ENCODE measurements at regions not wholly inside any gene's neighbourhood (a gene's known extent, or its start where the extent isn't known, plus 50 kb on each side); places are given as distances from the start of the nearest gene placed in this dataset.
"Not testable (repeated sequence)": the region's sequence is repeated elsewhere in the genome, so short reads cannot be mapped to it uniquely, and the experiment has no call there.

DNA sequence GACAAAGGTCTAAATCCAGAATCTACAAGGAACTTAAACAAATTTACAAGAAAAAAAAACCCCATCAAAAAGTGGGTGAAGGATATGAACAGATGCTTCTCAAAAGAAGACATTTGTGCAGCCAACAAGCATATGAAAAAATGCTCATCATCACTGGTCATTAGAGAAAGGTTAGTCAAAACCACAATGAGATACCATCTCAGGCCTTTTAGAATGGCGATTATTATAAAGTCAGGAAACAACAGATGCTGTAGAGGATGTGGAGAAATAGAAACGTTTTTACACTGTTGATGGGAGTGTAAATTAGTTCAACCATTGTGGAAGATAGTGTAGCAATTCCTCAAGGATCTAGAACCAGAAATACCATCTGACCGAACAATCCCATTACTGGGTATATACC, 518.9 kb upstream of the CCDC54 start:
- H3K36me3 ChIP-seq (ENCODE audit: control insufficient read depth, insufficient read depth, low read length, severe bottlenecking); H3K9ac ChIP-seq (ENCODE audit: low read length); H3K27me3 ChIP-seq (replicated peaks; ENCODE audit: control insufficient read depth, insufficient read depth, low read length); H3K4me3 ChIP-seq (ENCODE audit: low read length); DNase-seq (ENCODE audit: low read depth); H3K9me3 ChIP-seq (ENCODE audit: control insufficient read depth, low read length): not testable (repeated sequence)
- peaks cover 12% of the 10 kb centered on the region for H3K4me1 ChIP-seq (ENCODE audit: control insufficient read depth, insufficient read depth, low read length)

DNA sequence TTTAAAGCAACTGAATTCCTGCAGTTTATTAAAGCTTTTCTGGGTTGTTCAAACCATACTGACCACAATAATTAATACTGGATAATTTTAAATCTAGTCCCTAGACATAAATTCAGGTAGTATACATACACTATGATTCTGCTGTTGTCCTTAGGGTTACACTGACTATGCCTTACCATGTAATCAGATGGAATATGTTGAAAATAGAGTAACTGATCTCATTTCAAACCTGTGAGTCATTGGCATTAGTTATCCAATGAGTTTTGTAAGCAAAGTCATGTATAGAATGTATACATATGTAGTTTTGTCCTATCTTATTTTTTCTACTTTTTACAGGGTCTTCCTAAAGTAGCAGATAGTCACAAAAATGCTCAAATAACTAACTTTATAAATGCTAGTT, 517.1 kb upstream of the CCDC54 start:
- Histone ChIP-seq H3K9ac (ENCODE audit: low read length) (no peak overlapping the region), H3K36me3 (ENCODE audit: control insufficient read depth, insufficient read depth, low read length, severe bottlenecking) (no peaks in the 10 kb centered on the region), H3K9me3 (ENCODE audit: control insufficient read depth, low read length) (no peaks in the 10 kb centered on the region), H3K4me3 (ENCODE audit: low read length) (no peak overlapping the region), H3K4me1 (ENCODE audit: control insufficient read depth, insufficient read depth, low read length) (peaks cover 12% of the 10 kb centered on the region), H3K27me3 (replicated peaks; ENCODE audit: control insufficient read depth, insufficient read depth, low read length) (no peaks in the 10 kb centered on the region)
- peak; percentile 26 for DNase-seq (ENCODE audit: low read depth)

DNA sequence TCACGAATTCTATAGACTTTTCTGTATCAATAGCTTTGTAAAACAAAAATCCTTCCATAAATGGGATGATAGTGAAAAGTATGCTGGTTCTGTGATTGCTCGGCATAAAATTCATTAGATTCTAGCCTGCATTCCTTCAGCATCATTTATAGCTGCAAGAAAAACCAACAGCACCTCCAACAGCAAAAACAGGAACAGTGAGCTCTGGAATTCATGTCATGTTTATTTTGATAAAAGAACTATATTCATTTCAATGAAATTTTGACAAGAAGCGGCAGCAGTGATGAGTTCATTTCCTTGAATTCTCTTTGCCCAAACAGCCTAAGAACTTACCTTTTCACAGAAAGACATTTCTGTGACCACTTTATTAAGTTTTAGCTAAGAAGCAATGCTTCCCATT, 515.2 kb upstream of the CCDC54 start:
- Histone ChIP-seq H3K9me3 (ENCODE audit: control insufficient read depth, low read length) (no peaks in the 10 kb centered on the region), H3K27me3 (replicated peaks; ENCODE audit: control insufficient read depth, insufficient read depth, low read length) (no peaks in the 10 kb centered on the region), H3K36me3 (ENCODE audit: control insufficient read depth, insufficient read depth, low read length, severe bottlenecking) (no peaks in the 10 kb centered on the region), H3K4me3 (ENCODE audit: low read length) (peak overlapping the region; percentile 41), H3K4me1 (ENCODE audit: control insufficient read depth, insufficient read depth, low read length) (peaks cover 12% of the 10 kb centered on the region), H3K9ac (ENCODE audit: low read length) (peak overlapping the region; percentile 72)
- DNase-seq (ENCODE audit: low read depth): peak; percentile 65

DNA sequence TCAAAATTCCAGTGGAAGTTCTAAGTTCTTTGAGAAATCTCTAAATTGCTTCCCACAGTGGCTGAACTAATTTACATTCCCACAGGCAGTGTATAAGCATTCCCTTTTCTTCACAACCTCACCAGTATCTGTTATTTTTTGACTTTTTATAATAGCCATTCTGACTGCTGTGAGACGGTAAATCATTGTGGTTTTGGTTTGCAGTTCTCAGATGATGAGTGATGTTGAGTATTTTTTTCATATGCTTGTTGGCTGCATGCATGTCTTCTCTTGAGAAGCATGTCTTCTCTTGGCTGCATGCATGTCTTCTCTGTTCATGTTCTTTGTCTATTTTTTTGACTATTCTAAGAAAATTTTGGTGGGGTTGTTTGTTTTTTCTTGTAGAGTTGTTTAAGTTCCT, 499.6 kb upstream of the CCDC54 start:
- no peak for DNase-seq (ENCODE audit: low read depth)
- no peaks in the 10 kb centered on the region for H3K36me3 ChIP-seq (ENCODE audit: control insufficient read depth, insufficient read depth, low read length, severe bottlenecking)

DNA sequence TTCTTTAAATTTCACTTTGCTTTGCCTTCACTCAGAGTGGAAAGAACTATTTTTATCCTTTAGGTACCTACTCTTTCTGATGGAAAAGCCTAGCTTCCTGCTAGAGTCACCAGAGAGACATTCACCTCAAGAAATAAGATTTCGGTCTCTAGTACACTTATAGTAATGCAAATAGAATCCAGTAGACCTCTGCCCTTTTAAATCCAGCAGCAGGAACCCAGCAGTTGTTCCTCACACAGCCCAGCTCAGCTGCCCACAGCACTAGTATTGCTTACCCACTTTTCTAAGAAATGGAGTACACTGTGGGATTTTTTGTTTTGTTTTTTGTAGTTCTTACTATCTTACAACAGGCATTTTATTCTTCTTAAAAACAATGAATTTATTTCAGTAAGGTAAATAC, 497.0 kb upstream of the CCDC54 start:
- H3K9me3 ChIP-seq (ENCODE audit: control insufficient read depth, low read length): no peaks in the 10 kb centered on the region
- no peaks in the 10 kb centered on the region for H3K27me3 ChIP-seq (replicated peaks; ENCODE audit: control insufficient read depth, insufficient read depth, low read length)
- no peak overlapping the region for H3K4me3 ChIP-seq (ENCODE audit: low read length)
- no peaks in the 10 kb centered on the region for H3K36me3 ChIP-seq (ENCODE audit: control insufficient read depth, insufficient read depth, low read length, severe bottlenecking)
- H3K4me1 ChIP-seq (ENCODE audit: control insufficient read depth, insufficient read depth, low read length): no peaks in the 10 kb centered on the region
- H3K9ac ChIP-seq (ENCODE audit: low read length): no peak overlapping the region
- no peak for DNase-seq (ENCODE audit: low read depth)

More for the DNA sequence above, 499.6 kb upstream of the CCDC54 start:
- Histone ChIP-seq H3K9me3 (ENCODE audit: control insufficient read depth, low read length) (no peaks in the 10 kb centered on the region), H3K4me1 (ENCODE audit: control insufficient read depth, insufficient read depth, low read length) (no peaks in the 10 kb centered on the region), H3K9ac (ENCODE audit: low read length) (no peak overlapping the region), H3K4me3 (ENCODE audit: low read length) (no peak overlapping the region), H3K27me3 (replicated peaks; ENCODE audit: control insufficient read depth, insufficient read depth, low read length) (no peaks in the 10 kb centered on the region)

DNA sequence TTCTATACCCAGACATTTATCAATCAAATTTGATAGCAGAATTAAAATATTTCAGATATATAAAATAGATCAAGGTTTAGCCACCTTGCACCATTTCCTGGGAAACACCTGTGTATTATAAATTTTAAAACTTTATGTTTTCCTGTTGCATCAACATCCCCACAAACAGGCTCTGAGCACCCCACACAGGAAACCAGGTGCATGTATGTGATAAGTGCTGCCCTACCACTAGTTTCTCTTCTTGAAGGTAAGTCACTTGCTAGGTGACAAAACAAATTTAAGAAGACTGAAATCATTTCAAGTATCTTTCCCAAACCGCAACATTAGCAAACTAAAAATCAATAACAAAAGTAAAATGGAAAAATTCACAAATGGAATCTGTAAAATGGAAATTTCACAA, 496.1 kb upstream of the CCDC54 start:
- Histone ChIP-seq H3K4me3 (ENCODE audit: low read length) (no peak overlapping the region), H3K27me3 (replicated peaks; ENCODE audit: control insufficient read depth, insufficient read depth, low read length) (no peaks in the 10 kb centered on the region), H3K9ac (ENCODE audit: low read length) (no peak overlapping the region), H3K36me3 (ENCODE audit: control insufficient read depth, insufficient read depth, low read length, severe bottlenecking) (no peaks in the 10 kb centered on the region), H3K9me3 (ENCODE audit: control insufficient read depth, low read length) (peaks cover 4% of the 10 kb centered on the region), H3K4me1 (ENCODE audit: control insufficient read depth, insufficient read depth, low read length) (no peaks in the 10 kb centered on the region)
- DNase-seq (ENCODE audit: low read depth): no peak

DNA sequence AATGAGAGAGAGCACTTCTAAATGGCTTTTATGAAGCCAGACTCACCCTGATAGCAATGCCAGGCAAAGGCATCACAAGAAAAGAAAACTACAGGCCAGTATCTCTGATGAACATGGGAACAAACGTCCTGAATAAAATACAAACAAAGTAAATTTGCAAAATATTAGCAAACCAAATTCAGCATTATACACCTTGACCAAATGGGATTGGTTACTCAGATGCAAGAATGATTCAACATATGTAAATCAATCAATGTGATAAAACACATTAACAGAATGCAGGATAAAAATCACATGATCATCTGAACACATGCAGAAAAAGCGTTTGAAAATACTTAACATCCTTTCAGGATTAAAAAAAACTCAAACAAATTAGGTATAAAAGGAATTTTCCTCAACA, 494.9 kb upstream of the CCDC54 start:
- Histone ChIP-seq H3K9me3 (ENCODE audit: control insufficient read depth, low read length) (peaks cover 4% of the 10 kb centered on the region), H3K4me1 (ENCODE audit: control insufficient read depth, insufficient read depth, low read length) (no peaks in the 10 kb centered on the region), H3K4me3 (ENCODE audit: low read length) (no peak overlapping the region), H3K27me3 (replicated peaks; ENCODE audit: control insufficient read depth, insufficient read depth, low read length) (no peaks in the 10 kb centered on the region), H3K36me3 (ENCODE audit: control insufficient read depth, insufficient read depth, low read length, severe bottlenecking) (no peaks in the 10 kb centered on the region), H3K9ac (ENCODE audit: low read length) (no peak overlapping the region)
- no peak for DNase-seq (ENCODE audit: low read depth)

DNA sequence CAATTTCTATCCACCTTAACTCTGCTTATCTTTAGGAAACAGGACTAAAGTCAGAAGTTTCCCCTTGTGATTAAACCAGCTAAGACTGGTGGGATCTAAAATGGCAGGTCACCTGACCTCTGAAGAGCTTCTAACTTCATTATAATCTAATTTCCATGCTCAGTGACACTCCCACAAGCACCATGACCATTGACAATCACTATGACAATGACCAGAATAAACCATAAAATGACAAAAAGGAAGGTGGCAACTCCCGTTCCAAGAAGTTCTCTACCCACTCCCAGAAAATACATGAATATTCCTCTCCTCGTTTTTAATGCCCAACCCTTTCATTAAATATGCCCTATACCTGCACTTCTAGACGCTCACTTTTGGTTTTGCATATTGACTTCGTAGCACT, 471.2 kb upstream of the CCDC54 start:
- Histone ChIP-seq H3K27me3 (replicated peaks; ENCODE audit: control insufficient read depth, insufficient read depth, low read length) (no peaks in the 10 kb centered on the region), H3K36me3 (ENCODE audit: control insufficient read depth, insufficient read depth, low read length, severe bottlenecking) (no peaks in the 10 kb centered on the region), H3K4me3 (ENCODE audit: low read length) (no peak overlapping the region), H3K9ac (ENCODE audit: low read length) (no peak overlapping the region), H3K9me3 (ENCODE audit: control insufficient read depth, low read length) (no peaks in the 10 kb centered on the region), H3K4me1 (ENCODE audit: control insufficient read depth, insufficient read depth, low read length) (no peaks in the 10 kb centered on the region)
- no peak for DNase-seq (ENCODE audit: low read depth)

DNA sequence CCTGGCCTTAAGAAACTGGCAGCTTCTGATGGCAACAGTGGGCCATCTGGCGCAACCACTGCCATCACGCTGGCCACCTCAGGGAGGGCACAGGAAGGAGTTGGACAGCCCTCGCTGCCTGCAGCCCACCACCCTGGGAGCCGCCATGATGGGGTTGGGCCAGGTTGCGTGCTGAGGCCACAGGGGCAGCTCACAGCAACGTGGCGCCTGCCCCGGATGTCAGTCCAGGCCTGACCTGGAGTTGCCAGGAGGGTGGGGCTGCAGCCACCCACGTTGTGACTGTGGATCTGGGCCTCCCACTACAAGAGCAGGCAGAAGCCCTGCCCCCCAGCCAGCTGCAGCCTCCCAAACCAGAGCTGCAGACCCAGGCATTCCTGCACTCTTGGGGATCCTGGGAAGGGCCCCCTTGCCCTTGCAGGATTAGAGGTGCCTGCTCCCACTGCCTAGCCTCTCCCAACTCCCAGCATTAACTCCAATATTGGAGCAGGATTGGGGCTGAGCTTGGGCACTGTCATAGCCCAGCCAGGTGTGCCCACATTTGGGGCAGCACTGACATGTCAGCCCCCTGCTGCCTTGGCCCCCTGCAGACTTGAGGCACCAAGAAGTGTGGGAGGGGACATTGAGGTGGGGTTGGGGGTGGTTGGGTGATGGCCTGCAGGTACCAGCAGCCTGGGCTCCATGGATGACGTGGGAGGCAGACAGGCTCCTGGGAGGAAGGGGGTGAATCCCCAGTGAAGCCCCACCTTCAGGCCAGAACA, 468.9 kb upstream of the CCDC54 start:
- H3K27me3 ChIP-seq (replicated peaks; ENCODE audit: control insufficient read depth, insufficient read depth, low read length): no peaks in the 10 kb centered on the region
- H3K9ac ChIP-seq (ENCODE audit: low read length): no peak overlapping the region
- H3K9me3 ChIP-seq (ENCODE audit: control insufficient read depth, low read length): no peaks in the 10 kb centered on the region
- no peaks in the 10 kb centered on the region for H3K4me1 ChIP-seq (ENCODE audit: control insufficient read depth, insufficient read depth, low read length)
- DNase-seq (ENCODE audit: low read depth): no peak
- H3K36me3 ChIP-seq (ENCODE audit: control insufficient read depth, insufficient read depth, low read length, severe bottlenecking): no peaks in the 10 kb centered on the region
- H3K4me3 ChIP-seq (ENCODE audit: low read length): no peak overlapping the region

DNA sequence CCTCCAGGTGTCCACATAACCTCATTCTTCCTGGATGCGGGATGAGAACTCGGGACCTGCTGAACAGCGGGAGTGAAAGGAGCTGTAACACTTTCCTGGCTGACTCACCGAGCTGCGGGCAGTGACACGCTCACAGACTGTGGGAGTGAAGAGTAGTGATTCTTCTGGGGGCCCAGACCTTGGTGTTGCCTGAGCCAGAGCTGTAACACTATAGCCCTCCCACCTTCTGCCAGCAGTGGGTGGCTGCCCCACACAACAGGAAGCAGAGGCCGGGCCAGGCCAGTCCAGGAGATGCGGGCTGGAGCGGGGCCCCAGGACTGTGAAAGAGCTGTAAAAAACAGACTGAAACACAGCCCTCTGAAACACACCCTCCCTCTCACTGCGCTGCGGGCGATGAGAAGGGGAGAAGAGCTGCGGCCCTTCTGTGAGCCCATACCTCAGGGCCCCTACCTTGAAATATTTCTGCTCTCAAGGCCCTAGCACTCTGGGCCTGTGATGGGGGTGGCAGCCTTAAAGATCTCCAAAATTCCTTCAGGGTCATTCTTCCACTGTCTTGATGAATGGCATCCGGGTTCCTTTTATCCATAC, 464.0 kb upstream of the CCDC54 start:
- H3K4me1 ChIP-seq (ENCODE audit: control insufficient read depth, insufficient read depth, low read length): no peaks in the 10 kb centered on the region
- H3K4me3 ChIP-seq (ENCODE audit: low read length): no peak overlapping the region
- H3K27me3 ChIP-seq (replicated peaks; ENCODE audit: control insufficient read depth, insufficient read depth, low read length): no peaks in the 10 kb centered on the region
- no peak for DNase-seq (ENCODE audit: low read depth)
- H3K36me3 ChIP-seq (ENCODE audit: control insufficient read depth, insufficient read depth, low read length, severe bottlenecking): no peaks in the 10 kb centered on the region
- H3K9ac ChIP-seq (ENCODE audit: low read length): no peak overlapping the region
- H3K9me3 ChIP-seq (ENCODE audit: control insufficient read depth, low read length): no peaks in the 10 kb centered on the region

DNA sequence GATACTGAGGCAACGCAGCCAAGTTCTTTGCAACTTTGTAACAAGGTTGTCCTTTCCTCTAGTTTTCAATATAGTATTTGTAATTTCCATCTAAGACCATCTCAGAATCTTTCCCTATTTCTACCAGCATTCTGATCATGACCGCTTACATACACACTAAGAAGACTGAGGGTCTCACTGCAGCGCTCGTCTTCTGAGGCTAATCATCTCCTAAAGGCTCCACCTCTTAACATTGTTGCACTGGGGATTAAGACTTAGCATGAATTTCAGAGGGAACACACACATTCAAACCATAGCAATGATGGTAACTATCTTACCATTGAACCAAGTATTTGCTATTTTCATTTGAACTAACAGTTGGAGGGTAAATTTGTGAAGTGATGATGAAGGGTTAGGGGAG, 463.3 kb upstream of the CCDC54 start:
- Histone ChIP-seq H3K4me1 (ENCODE audit: control insufficient read depth, insufficient read depth, low read length) (no peaks in the 10 kb centered on the region), H3K9ac (ENCODE audit: low read length) (no peak overlapping the region), H3K4me3 (ENCODE audit: low read length) (no peak overlapping the region), H3K9me3 (ENCODE audit: control insufficient read depth, low read length) (no peaks in the 10 kb centered on the region), H3K36me3 (ENCODE audit: control insufficient read depth, insufficient read depth, low read length, severe bottlenecking) (no peaks in the 10 kb centered on the region), H3K27me3 (replicated peaks; ENCODE audit: control insufficient read depth, insufficient read depth, low read length) (no peaks in the 10 kb centered on the region)
- no peak for DNase-seq (ENCODE audit: low read depth)

DNA sequence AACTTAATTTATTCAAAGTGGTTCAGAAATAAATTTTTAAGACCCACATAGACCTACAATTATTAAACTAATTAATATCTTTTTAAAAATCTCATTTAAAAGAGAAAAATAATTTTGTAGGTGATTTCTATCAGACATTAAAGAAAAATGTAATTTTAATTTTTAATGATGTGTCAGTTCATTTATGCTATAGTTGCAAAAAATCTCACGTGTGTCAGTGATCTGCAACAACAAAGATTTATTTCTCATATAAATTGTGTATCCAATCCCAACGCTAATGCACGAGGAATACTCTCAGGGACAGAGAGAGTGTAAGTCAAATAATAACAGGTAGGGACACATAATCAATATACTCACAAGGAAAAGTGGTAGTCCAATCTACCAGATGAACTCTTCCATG, 456.6 kb upstream of the CCDC54 start:
- no peak for DNase-seq (ENCODE audit: low read depth)
- no peak overlapping the region for H3K9ac ChIP-seq (ENCODE audit: low read length)
- H3K27me3 ChIP-seq (replicated peaks; ENCODE audit: control insufficient read depth, insufficient read depth, low read length): no peaks in the 10 kb centered on the region
- no peaks in the 10 kb centered on the region for H3K36me3 ChIP-seq (ENCODE audit: control insufficient read depth, insufficient read depth, low read length, severe bottlenecking)
- no peak overlapping the region for H3K4me3 ChIP-seq (ENCODE audit: low read length)
- H3K9me3 ChIP-seq (ENCODE audit: control insufficient read depth, low read length): no peaks in the 10 kb centered on the region
- no peaks in the 10 kb centered on the region for H3K4me1 ChIP-seq (ENCODE audit: control insufficient read depth, insufficient read depth, low read length)
